HAP-1 (cell line): ENCODE measurements at regions not wholly inside any gene's neighbourhood (a gene's known extent, or its start where the extent isn't known, plus 50 kb on each side); places are given as distances from the start of the nearest gene placed in this dataset.
"Not testable (repeated sequence)": the region's sequence is repeated elsewhere in the genome, so short reads cannot be mapped to it uniquely, and the experiment has no call there.

Experiments used
- DNase-seq, 2 experiments: peaks; one replicate each; pipeline ENCODE4 v3.0.0-alpha.2; 2016 to 2020; ENCODE audit warnings: low spot score in 2 of 2
- H3K27me3 ChIP-seq: fragments of 250-450 bp; sonication (Bioruptor Pico); 2 replicates; pipeline ENCODE4 v1.5.1; 2020; ENCODE audit warnings: low read depth, mild to moderate bottlenecking, moderate library complexity
- H3K36me3 ChIP-seq: fragments of 250-450 bp; sonication (Bioruptor Pico); replicated peaks from 2 replicates; pipeline ENCODE4 v1.5.1; 2020; ENCODE audit warnings: mild to moderate bottlenecking
- H3K4me1 ChIP-seq: fragments of 250-450 bp; sonication (Bioruptor Pico); 2 replicates; pipeline ENCODE4 v1.5.1; 2020; ENCODE audit warnings: mild to moderate bottlenecking
- H3K4me3 ChIP-seq: fragments of 250-450 bp; sonication (Bioruptor Pico); 2 replicates; pipeline ENCODE4 v1.5.1; 2020; ENCODE audit warnings: mild to moderate bottlenecking, moderate library complexity
- H3K9me3 ChIP-seq: fragments of 250-450 bp; sonication (Bioruptor Pico); 2 replicates; pipeline ENCODE4 v1.5.1; 2020; ENCODE audit warnings: mild to moderate bottlenecking, moderate library complexity
- in situ Hi-C: fragments of 300-500 bp; cut with MboI; formaldehyde crosslinking; loops from 3 replicates; pipeline ENCODE4 v1.14.3; 2020; ENCODE audit warnings: low sequenced_read_pairs, inconsistent platforms, mixed read lengths

DNA sequence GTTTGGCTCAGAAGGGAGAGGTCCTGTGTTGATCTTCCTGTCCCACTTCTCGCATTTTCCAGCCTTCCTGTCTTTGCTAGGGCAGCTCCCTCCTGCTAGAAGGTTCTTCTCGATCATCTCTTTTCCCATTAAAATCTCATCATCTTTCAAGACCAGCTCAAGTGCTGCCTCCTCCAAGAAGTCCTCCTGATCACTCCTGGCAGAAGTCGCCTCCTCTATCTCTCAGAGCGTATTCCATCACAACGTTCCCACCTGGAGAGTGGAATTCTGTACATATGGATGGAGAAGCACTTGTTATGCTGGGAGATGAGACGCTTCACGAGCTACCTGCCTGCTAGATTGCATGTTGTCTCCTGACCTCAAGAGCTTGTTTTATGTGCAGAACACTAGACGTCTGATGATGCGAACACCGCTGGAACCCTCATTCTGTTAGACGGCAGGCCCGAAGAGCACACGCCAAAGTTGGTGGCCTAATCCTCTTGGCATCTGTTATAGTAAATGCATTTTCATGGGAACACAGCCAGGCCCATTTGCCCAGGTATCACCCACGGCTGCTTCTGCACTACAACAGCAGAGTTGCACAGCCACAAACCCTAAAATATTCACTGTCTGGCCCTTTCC, 68.0 kb upstream of the INSIG1 start:
- Histone ChIP-seq H3K9me3 (no peaks in the 10 kb centered on the region), H3K36me3 (no peaks in the 10 kb centered on the region), H3K4me3 (no peak overlapping the region), H3K4me1 (no peaks in the 10 kb centered on the region), H3K27me3 (no peaks in the 10 kb centered on the region)
- DNase-seq: no peak
- in situ Hi-C loops: no loop called here

DNA sequence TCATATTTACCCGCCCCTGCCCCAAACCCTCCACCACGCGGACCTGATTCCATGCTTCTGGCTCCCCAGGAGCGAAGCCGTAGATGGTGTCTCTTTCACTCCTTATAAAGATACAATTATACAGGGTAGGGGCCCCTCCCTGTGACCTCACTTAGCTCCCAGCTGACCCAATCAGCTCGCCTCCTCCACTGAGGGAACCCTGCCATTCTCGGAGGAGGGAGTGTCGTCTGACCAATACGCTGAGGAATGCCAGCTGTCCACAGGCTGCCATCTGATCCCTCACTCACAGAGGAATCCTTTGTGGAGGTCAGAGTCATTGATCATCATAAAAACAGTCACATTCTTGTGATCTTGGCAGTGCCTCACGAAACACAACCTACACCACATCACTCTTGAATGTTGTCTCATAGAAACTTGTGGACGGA, 67.5 kb upstream of the INSIG1 start:
- Histone ChIP-seq H3K4me1 (no peaks in the 10 kb centered on the region), H3K27me3 (no peaks in the 10 kb centered on the region), H3K36me3 (no peaks in the 10 kb centered on the region), H3K9me3 (no peaks in the 10 kb centered on the region), H3K4me3 (no peak overlapping the region)
- DNase-seq: no peak
- in situ Hi-C loops: no loop called here

DNA sequence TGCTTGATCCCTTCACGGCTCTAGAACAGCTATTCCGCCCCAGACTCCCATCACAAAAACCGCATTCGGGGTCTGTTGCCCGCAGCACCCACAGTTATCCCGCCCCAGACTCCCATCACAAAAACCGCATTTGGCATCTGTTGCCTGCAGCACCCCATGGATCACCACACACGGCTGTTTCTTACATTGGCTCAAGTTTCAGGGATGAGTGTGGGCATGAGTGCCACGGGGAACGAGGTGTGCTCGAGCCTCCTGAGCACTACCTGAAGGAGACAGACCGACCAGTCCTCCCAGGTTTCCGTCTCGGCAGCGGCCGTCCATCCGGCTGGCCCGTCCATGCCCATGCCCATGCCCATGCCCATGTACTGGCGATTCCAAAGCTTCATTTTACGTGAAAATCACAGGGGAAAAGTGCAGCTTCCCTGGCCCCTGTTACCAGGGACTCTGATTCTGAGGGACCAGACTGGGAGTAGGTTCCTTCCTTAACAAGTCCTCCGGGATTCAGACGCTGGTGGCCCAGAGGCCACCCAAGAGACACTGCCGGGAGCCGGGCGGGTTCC, 66.4 kb upstream of the INSIG1 start:
- no peaks in the 10 kb centered on the region for H3K36me3 ChIP-seq
- H3K4me1 ChIP-seq: no peaks in the 10 kb centered on the region
- H3K27me3 ChIP-seq: no peaks in the 10 kb centered on the region
- no peak for DNase-seq
- H3K4me3 ChIP-seq: no peak overlapping the region
- no peaks in the 10 kb centered on the region for H3K9me3 ChIP-seq
- in situ Hi-C loops: no loop called here

DNA sequence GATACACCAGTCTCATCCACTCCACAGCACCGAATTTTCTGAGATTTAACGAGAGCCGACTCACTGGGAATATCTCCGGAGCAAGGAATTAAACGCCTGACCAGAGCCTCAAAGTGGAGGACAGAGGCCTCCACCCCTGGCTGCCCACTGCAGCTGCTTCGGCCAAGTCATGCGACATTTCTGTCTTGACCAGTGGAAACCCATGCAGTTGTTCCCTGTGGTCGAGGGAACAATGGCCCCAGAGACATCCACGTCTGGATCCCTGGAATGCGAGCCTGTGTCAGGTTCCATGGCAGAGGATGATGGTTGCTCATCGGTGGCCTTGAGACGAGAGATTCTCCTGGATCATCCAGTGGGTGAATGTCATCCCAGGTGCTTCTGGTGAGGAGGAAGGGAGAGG, 65.7 kb upstream of the INSIG1 start:
- in situ Hi-C loops: no loop called here
- Histone ChIP-seq H3K9me3 (no peaks in the 10 kb centered on the region), H3K4me3 (no peak overlapping the region)

DNA sequence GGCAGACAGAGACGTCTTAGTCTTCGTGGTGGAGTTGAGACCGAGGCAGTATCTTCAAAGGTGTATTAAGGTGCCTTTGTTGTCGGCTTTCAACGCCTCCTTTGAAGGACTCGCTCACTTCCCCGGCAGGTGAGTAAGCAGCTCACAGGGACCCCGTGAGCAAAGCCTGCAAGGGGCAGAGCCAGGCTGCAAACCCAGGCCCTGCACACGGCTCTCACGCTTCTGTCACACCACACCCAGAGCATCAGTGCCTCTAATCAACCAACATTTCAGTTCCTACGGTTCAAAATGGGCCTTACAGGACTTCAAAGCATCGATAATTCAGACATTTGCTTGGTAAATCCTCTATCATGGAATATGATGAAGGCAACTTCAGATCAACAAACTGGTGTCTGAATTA, 64.8 kb upstream of the INSIG1 start:
- no peak for DNase-seq
- in situ Hi-C loops: no loop called here

More for the DNA sequence above, 65.7 kb upstream of the INSIG1 start:
- no peaks in the 10 kb centered on the region for H3K27me3 ChIP-seq
- no peak for DNase-seq
- H3K36me3 ChIP-seq: no peaks in the 10 kb centered on the region
- no peaks in the 10 kb centered on the region for H3K4me1 ChIP-seq

DNA sequence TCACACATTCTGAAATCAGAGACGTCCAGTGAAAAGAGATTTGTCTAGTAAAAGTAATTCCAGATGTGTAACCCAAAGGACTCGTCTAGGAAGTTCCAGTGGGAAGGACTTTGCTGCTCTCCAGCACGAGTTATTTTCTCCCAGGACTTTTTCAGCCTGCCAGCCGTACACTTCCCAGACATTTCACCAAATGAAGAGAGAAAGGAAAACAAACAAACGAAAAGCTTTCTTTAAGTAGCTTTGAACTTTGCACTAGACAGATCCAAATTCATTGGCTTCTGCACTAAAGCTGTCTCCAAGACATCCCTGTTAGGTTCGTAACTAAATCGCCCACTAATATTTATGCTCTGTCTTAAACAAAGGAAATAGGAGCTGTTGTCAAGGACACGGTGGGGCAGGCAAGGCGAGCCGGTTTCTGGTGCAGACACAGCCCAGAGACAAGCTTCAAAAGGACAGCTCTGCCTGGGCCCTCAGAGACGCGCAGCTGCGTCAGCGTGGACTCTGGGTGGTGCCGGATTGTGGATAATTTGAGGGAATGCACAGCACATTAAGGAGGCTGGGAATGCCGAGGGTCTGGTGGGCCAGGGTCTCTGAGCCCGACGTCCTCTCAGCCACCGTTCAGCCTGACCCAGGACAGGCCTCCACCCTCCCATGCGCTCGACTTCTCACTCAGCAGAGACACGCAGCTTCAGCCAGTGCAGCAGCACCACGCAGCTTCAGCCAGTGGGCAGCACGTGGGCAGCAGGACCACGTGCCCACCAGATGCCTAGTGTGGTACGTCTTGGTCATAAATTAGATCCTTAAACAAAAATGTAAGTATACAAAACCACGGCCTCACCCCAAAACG, 64.1 kb upstream of the INSIG1 start:
- Histone ChIP-seq H3K36me3 (no peaks in the 10 kb centered on the region), H3K4me1 (no peaks in the 10 kb centered on the region), H3K4me3 (no peak overlapping the region), H3K27me3 (no peaks in the 10 kb centered on the region), H3K9me3 (no peaks in the 10 kb centered on the region)
- in situ Hi-C loops: no loop called here
- DNase-seq: no peak

More for the DNA sequence above, 64.8 kb upstream of the INSIG1 start:
- Histone ChIP-seq H3K4me1 (no peaks in the 10 kb centered on the region), H3K27me3 (no peaks in the 10 kb centered on the region), H3K9me3 (no peaks in the 10 kb centered on the region), H3K36me3 (no peaks in the 10 kb centered on the region), H3K4me3 (no peak overlapping the region)

DNA sequence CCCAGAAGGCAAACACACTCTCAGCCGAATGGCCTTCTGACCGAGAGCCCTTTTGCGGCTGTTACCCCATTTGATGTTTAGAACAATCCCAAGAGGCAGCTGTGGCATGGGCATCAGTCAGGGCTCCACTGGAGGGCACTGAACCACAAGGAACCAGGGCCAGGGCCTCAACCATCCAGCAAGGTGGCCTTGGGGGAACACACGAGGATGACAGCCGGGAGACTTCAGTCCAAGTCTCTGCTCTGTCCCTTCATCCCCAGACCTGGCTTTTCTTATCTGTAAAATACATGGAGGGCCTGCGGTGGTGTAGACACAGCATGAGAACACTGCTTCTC, 63.6 kb upstream of the INSIG1 start:
- DNase-seq: no peak
- no peak overlapping the region for H3K4me3 ChIP-seq

DNA sequence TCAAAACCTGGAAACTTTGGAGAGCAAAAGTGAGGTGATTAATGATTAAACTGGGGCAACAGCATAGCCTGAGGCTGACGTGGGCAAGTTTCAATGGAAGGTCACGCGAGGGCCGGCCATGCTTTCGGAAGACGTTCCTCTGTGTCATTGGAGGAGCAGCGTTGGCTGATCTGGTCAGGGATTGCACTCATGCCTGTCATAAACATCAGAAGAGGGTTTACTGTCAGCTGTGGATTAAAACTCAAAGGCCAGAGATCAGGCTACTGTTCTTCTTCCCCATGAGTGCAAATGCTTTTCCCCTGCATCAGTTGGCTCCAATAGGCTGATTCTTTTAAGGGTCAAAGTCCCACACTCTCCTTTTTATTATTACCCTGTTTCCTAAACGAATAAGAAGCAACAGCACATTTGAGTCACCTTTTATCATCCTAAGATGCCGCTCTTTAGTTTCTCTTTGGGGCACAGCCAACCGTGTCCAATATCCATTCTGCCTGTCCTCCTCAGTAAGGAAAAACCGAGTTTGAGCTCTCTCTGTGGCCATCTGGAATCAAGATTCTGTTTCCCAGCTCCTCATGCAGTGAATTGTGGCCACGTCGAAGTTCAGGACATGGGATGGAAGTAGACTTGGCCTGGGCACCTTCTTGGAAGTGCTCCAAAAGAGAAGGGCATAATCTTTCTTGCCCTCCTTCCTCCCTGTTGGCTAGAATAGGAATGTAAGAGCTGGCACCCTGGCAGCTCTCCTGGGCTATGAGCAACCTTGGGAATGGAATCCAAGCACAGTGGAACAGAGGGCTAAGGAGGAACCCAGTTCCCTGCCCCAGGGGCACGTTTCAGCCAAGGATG, 62.5 kb upstream of the INSIG1 start:
- no peaks in the 10 kb centered on the region for H3K9me3 ChIP-seq
- DNase-seq: no peak
- H3K27me3 ChIP-seq: no peaks in the 10 kb centered on the region
- H3K4me3 ChIP-seq: no peak overlapping the region
- H3K4me1 ChIP-seq: no peaks in the 10 kb centered on the region
- no peaks in the 10 kb centered on the region for H3K36me3 ChIP-seq
- in situ Hi-C loops: no loop called here

More for the DNA sequence above, 63.6 kb upstream of the INSIG1 start:
- H3K27me3 ChIP-seq: no peaks in the 10 kb centered on the region
- in situ Hi-C loops: no loop called here
- H3K36me3 ChIP-seq: no peaks in the 10 kb centered on the region
- H3K4me1 ChIP-seq: no peaks in the 10 kb centered on the region
- no peaks in the 10 kb centered on the region for H3K9me3 ChIP-seq

DNA sequence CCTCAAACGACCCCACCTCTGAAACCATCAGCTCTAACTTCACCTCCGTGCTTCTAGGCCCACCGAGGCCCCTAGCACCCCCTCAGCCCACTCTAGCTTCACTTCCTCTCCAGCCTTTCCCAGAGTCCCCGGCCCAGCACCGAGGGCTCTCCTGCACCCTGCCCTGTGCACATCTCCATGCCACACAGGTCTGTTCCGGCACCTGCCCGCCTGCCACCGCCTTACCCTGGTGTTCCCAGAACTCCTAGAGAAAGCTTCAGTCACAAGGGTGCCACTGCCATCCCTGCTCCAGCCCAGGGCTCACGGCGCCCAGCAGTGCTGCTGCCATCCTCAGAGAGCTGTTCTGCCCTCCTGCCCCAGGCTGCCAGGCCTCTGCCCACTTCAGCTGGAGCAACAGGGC, 61.3 kb upstream of the INSIG1 start:
- no peaks in the 10 kb centered on the region for H3K36me3 ChIP-seq
- H3K9me3 ChIP-seq: no peaks in the 10 kb centered on the region
- no peaks in the 10 kb centered on the region for H3K27me3 ChIP-seq
- DNase-seq: no peak
- no peak overlapping the region for H3K4me3 ChIP-seq
- no peaks in the 10 kb centered on the region for H3K4me1 ChIP-seq
- in situ Hi-C loops: no loop called here

DNA sequence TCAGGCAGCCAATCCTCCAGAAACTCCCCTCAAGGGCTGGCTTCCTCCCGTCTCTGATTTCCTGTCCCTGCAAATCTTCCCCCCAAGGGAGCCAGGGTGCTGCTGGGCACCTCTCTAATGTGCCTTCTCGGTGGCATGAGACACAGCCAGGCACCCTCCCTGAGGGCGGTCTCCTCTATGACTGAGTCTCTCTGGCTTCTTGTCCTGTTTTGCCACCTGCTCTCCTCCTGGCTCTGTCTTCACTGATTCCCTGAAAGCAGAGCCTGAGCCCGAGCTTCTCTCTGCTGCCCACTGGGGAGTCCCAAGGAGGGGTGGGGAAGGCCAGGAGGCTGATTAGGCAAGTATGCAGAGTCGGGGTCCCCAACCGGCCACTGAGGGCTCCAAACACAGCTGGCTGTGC, 60.4 kb upstream of the INSIG1 start:
- Histone ChIP-seq H3K4me3 (no peak overlapping the region), H3K4me1 (no peaks in the 10 kb centered on the region), H3K9me3 (no peaks in the 10 kb centered on the region), H3K27me3 (no peaks in the 10 kb centered on the region), H3K36me3 (no peaks in the 10 kb centered on the region)
- no peak for DNase-seq
- in situ Hi-C loops: no loop called here

DNA sequence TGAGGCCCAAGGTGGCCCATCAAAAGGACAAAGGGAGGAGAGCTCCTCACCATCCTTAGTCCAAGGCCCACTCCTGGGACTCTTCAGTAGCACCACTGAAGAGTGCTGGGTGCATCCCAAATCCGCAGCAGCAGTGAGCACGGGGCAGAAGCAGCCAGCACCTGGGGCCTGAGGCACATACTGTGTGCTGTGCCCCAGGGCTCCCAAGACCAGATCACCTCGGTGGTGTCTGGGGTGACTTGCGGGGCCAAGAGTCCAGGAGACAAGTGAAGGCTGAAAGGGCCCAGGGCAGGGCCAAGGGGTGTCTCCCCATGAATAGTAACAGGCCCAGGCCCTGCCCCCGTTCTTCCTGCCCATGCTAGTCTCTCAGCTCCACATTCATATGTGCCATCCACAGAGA, 59.9 kb upstream of the INSIG1 start:
- H3K4me1 ChIP-seq: no peaks in the 10 kb centered on the region
- DNase-seq: no peak
- no peaks in the 10 kb centered on the region for H3K27me3 ChIP-seq
- H3K9me3 ChIP-seq: no peaks in the 10 kb centered on the region
- no peak overlapping the region for H3K4me3 ChIP-seq
- in situ Hi-C loops: no loop called here
- H3K36me3 ChIP-seq: no peaks in the 10 kb centered on the region

DNA sequence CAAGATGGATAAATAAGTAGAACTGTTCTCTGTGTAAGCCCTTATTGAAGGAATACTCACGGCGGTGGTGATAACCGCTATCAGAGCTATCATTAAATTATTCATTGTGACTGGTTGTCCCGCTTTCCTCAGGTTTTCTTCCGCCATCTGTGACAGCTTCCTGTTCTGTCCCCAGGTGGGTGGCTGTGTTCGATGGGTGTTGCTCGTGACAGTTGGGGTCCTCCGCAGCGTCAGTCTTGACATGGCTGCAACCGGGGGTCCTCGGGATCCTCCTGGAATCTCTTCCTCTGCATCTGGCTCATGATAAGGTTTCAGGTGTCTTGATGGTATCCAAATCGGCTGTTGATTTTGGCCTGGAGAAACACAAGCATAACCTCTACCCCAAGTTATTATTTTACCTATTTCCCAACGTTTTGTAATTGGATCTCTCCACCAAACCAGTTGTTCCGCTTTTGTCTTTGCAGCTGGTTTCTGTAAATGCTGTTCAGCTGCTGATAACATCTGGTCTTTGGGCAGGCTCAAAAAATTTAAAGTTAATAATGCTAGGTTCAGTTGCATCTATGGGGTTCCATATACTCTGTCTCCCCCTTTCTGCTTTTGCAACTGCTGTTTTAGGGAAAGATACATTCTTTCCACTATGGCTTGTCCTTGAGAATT, 58.1 kb upstream of the INSIG1 start:
- H3K9me3 ChIP-seq, DNase-seq, H3K4me3 ChIP-seq, H3K36me3 ChIP-seq, in situ Hi-C loops, H3K27me3 ChIP-seq, H3K4me1 ChIP-seq: not testable (repeated sequence)

DNA sequence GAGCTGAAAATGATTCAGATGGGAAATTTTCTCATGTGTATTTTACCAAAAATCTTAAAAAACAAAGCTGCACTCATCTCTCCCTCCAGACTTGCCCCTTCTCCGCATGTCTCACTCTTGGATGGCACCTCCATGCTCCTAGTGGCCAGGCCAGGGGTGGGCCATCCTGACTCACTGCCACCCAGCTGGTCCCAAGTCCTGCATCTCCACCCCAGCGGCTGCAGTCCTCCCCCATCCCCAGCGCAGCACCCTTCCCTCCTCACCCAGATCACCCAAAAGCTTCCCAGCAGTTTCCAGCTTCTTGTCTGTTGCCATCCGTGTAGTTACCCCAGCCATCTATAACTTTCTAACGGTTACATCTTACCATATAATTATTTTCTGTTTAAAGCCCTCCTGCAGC, 53.0 kb upstream of the INSIG1 start:
- no peak for DNase-seq
- Histone ChIP-seq H3K4me1 (no peaks in the 10 kb centered on the region), H3K9me3 (no peaks in the 10 kb centered on the region), H3K4me3 (no peak overlapping the region), H3K36me3 (no peaks in the 10 kb centered on the region), H3K27me3 (no peaks in the 10 kb centered on the region)
- in situ Hi-C loops: no loop called here
